ENCODE measurements at regions not wholly inside any gene's neighbourhood (a gene's known extent, or its start where the extent isn't known, plus 50 kb on each side); places are given as distances from the start of the nearest gene placed in this dataset.
"Not testable (repeated sequence)": the region's sequence is repeated elsewhere in the genome, so short reads cannot be mapped to it uniquely, and the experiment has no call there.

- 95 to 97% methylated on average over 5 to 6 of the region's 6 CpGs for WGBS, 2 experiments
- H3K36me3 ChIP-seq (ENCODE audit: control insufficient read depth, insufficient read depth, low read length), result no peaks in the 10 kb centered on the region
- H3K4me1 ChIP-seq (ENCODE audit: control insufficient read depth, insufficient read depth, low read length), result no peaks in the 10 kb centered on the region
- no peaks in the 10 kb centered on the region for H3K27me3 ChIP-seq (ENCODE audit: control insufficient read depth, insufficient read depth, low read length, poor library complexity, severe bottlenecking)
- no peak overlapping the region for H3K27ac ChIP-seq (ENCODE audit: insufficient read depth, low read depth, low read length, poor library complexity, severe bottlenecking)
- H3K9me3 ChIP-seq (ENCODE audit: control insufficient read depth, low read length), result no peaks in the 10 kb centered on the region
- H3K4me3 ChIP-seq (ENCODE audit: insufficient read depth, low read depth, low read length), result no peak overlapping the region
Observed at GRCh38 chr13:60214213-60215055, 50.7 kb upstream of the DIAPH3 start.

- Histone ChIP-seq H3K36me3 (ENCODE audit: control insufficient read depth, insufficient read depth, low read length) (no peaks in the 10 kb centered on the region), H3K27ac (ENCODE audit: insufficient read depth, low read depth, low read length, poor library complexity, severe bottlenecking) (no peak overlapping the region), H3K9me3 (ENCODE audit: control insufficient read depth, low read length) (no peaks in the 10 kb centered on the region), H3K27me3 (ENCODE audit: control insufficient read depth, insufficient read depth, low read length, poor library complexity, severe bottlenecking) (no peaks in the 10 kb centered on the region), H3K4me3 (ENCODE audit: insufficient read depth, low read depth, low read length) (no peak overlapping the region), H3K4me1 (ENCODE audit: control insufficient read depth, insufficient read depth, low read length) (no peaks in the 10 kb centered on the region)
- 94% methylated on average over 1 of the region's 1 CpG; no CpG with 5 or more reads in 1 of the 2 experiments for WGBS, 2 experiments
Observed at GRCh38 chr13:60220072-60220471, 56.3 kb upstream of the DIAPH3 start.

GRCh38 chr13:60221581-60221980, 57.9 kb upstream of the DIAPH3 start:
- no peak overlapping the region for H3K27ac ChIP-seq (ENCODE audit: insufficient read depth, low read depth, low read length, poor library complexity, severe bottlenecking)
- no peaks in the 10 kb centered on the region for H3K9me3 ChIP-seq (ENCODE audit: control insufficient read depth, low read length)
- H3K27me3 ChIP-seq (ENCODE audit: control insufficient read depth, insufficient read depth, low read length, poor library complexity, severe bottlenecking), result no peaks in the 10 kb centered on the region
- no peak overlapping the region for H3K4me3 ChIP-seq (ENCODE audit: insufficient read depth, low read depth, low read length)
- no peaks in the 10 kb centered on the region for H3K36me3 ChIP-seq (ENCODE audit: control insufficient read depth, insufficient read depth, low read length)
- 93 to 96% methylated on average over 6 of the region's 6 CpGs for WGBS, 2 experiments
- no peaks in the 10 kb centered on the region for H3K4me1 ChIP-seq (ENCODE audit: control insufficient read depth, insufficient read depth, low read length)

GRCh38 chr13:60226507-60226906, 62.8 kb upstream of the DIAPH3 start:
- no peaks in the 10 kb centered on the region for H3K27me3 ChIP-seq (ENCODE audit: control insufficient read depth, insufficient read depth, low read length, poor library complexity, severe bottlenecking)
- 53 to 62% methylated on average over 3 of the region's 3 CpGs for WGBS, 2 experiments
- H3K27ac ChIP-seq (ENCODE audit: insufficient read depth, low read depth, low read length, poor library complexity, severe bottlenecking), result no peak overlapping the region
- H3K9me3 ChIP-seq (ENCODE audit: control insufficient read depth, low read length), result no peaks in the 10 kb centered on the region
- H3K4me3 ChIP-seq (ENCODE audit: insufficient read depth, low read depth, low read length), result no peak overlapping the region
- H3K4me1 ChIP-seq (ENCODE audit: control insufficient read depth, insufficient read depth, low read length), result no peaks in the 10 kb centered on the region
- H3K36me3 ChIP-seq (ENCODE audit: control insufficient read depth, insufficient read depth, low read length), result no peaks in the 10 kb centered on the region

GRCh38 chr13:60227158-60227557, 63.4 kb upstream of the DIAPH3 start:
- Histone ChIP-seq H3K9me3 (ENCODE audit: control insufficient read depth, low read length) (no peaks in the 10 kb centered on the region), H3K4me1 (ENCODE audit: control insufficient read depth, insufficient read depth, low read length) (no peaks in the 10 kb centered on the region), H3K27me3 (ENCODE audit: control insufficient read depth, insufficient read depth, low read length, poor library complexity, severe bottlenecking) (no peaks in the 10 kb centered on the region), H3K27ac (ENCODE audit: insufficient read depth, low read depth, low read length, poor library complexity, severe bottlenecking) (no peak overlapping the region), H3K36me3 (ENCODE audit: control insufficient read depth, insufficient read depth, low read length) (no peaks in the 10 kb centered on the region), H3K4me3 (ENCODE audit: insufficient read depth, low read depth, low read length) (no peak overlapping the region)

- H3K27ac ChIP-seq (ENCODE audit: insufficient read depth, low read depth, low read length, poor library complexity, severe bottlenecking), result no peak overlapping the region
- H3K36me3 ChIP-seq (ENCODE audit: control insufficient read depth, insufficient read depth, low read length), result no peaks in the 10 kb centered on the region
- WGBS, 2 experiments, result 90 to 97% methylated on average over 1 of the region's 1 CpG
- no peak overlapping the region for H3K4me3 ChIP-seq (ENCODE audit: insufficient read depth, low read depth, low read length)
- H3K27me3 ChIP-seq (ENCODE audit: control insufficient read depth, insufficient read depth, low read length, poor library complexity, severe bottlenecking), result no peaks in the 10 kb centered on the region
- H3K9me3 ChIP-seq (ENCODE audit: control insufficient read depth, low read length), result no peaks in the 10 kb centered on the region
- H3K4me1 ChIP-seq (ENCODE audit: control insufficient read depth, insufficient read depth, low read length), result no peaks in the 10 kb centered on the region
Observed at GRCh38 chr13:60229708-60230272, 66.1 kb upstream of the DIAPH3 start.

- H3K4me3 ChIP-seq (ENCODE audit: insufficient read depth, low read depth, low read length), result no peak overlapping the region
- H3K27ac ChIP-seq (ENCODE audit: insufficient read depth, low read depth, low read length, poor library complexity, severe bottlenecking), result no peak overlapping the region
- H3K36me3 ChIP-seq (ENCODE audit: control insufficient read depth, insufficient read depth, low read length), result no peaks in the 10 kb centered on the region
- H3K27me3 ChIP-seq (ENCODE audit: control insufficient read depth, insufficient read depth, low read length, poor library complexity, severe bottlenecking), result no peaks in the 10 kb centered on the region
- WGBS, 2 experiments, result 91 to 94% methylated on average over 3 of the region's 3 CpGs
- H3K9me3 ChIP-seq (ENCODE audit: control insufficient read depth, low read length), result no peaks in the 10 kb centered on the region
- H3K4me1 ChIP-seq (ENCODE audit: control insufficient read depth, insufficient read depth, low read length), result no peaks in the 10 kb centered on the region
Observed at GRCh38 chr13:60230593-60230992, 66.9 kb upstream of the DIAPH3 start.

- Histone ChIP-seq H3K4me3 (ENCODE audit: insufficient read depth, low read depth, low read length) (no peak overlapping the region), H3K27me3 (ENCODE audit: control insufficient read depth, insufficient read depth, low read length, poor library complexity, severe bottlenecking) (no peaks in the 10 kb centered on the region), H3K4me1 (ENCODE audit: control insufficient read depth, insufficient read depth, low read length) (peaks cover under 1% of the 10 kb centered on the region), H3K27ac (ENCODE audit: insufficient read depth, low read depth, low read length, poor library complexity, severe bottlenecking) (no peak overlapping the region), H3K36me3 (ENCODE audit: control insufficient read depth, insufficient read depth, low read length) (no peaks in the 10 kb centered on the region), H3K9me3 (ENCODE audit: control insufficient read depth, low read length) (no peaks in the 10 kb centered on the region)
- WGBS, 2 experiments, result 90 to 91% methylated on average over 1 to 2 of the region's 2 CpGs
Observed at GRCh38 chr13:60242043-60242595, 78.4 kb upstream of the DIAPH3 start.

GRCh38 chr13:60244381-60244780, 80.7 kb upstream of the DIAPH3 start:
- Histone ChIP-seq H3K4me3 (ENCODE audit: insufficient read depth, low read depth, low read length) (no peak overlapping the region), H3K36me3 (ENCODE audit: control insufficient read depth, insufficient read depth, low read length) (no peaks in the 10 kb centered on the region), H3K27ac (ENCODE audit: insufficient read depth, low read depth, low read length, poor library complexity, severe bottlenecking) (no peak overlapping the region), H3K9me3 (ENCODE audit: control insufficient read depth, low read length) (no peaks in the 10 kb centered on the region), H3K27me3 (ENCODE audit: control insufficient read depth, insufficient read depth, low read length, poor library complexity, severe bottlenecking) (no peaks in the 10 kb centered on the region), H3K4me1 (ENCODE audit: control insufficient read depth, insufficient read depth, low read length) (no peaks in the 10 kb centered on the region)
- WGBS, 2 experiments, result 97 to 100% methylated on average over 1 of the region's 1 CpG

- H3K27me3 ChIP-seq (ENCODE audit: control insufficient read depth, insufficient read depth, low read length, poor library complexity, severe bottlenecking); H3K4me3 ChIP-seq (ENCODE audit: insufficient read depth, low read depth, low read length); H3K36me3 ChIP-seq (ENCODE audit: control insufficient read depth, insufficient read depth, low read length); H3K27ac ChIP-seq (ENCODE audit: insufficient read depth, low read depth, low read length, poor library complexity, severe bottlenecking); H3K9me3 ChIP-seq (ENCODE audit: control insufficient read depth, low read length); H3K4me1 ChIP-seq (ENCODE audit: control insufficient read depth, insufficient read depth, low read length): not testable (repeated sequence)
- WGBS, 2 experiments, result 89 to 95% methylated on average over 8 to 10 of the region's 10 CpGs
Observed at GRCh38 chr13:60251419-60251818, 87.7 kb upstream of the DIAPH3 start.

Measured in ectodermal cell (in vitro differentiated cells).